DMS 273 treated with DMSO at 0.1 percent for 48 hours (cell line): ENCODE measurements at regions not wholly inside any gene's neighbourhood (a gene's known extent, or its start where the extent isn't known, plus 50 kb on each side); places are given as distances from the start of the nearest gene placed in this dataset.
"Not testable (repeated sequence)": the region's sequence is repeated elsewhere in the genome, so short reads cannot be mapped to it uniquely, and the experiment has no call there.

Experiments used
- DNase-seq: peaks from one replicate; lab custom pipeline; 2025; lab: John Stamatoyannopoulos, UW

GRCh38 chr11:69219991-69220390, 64.3 kb downstream of the SMIM38 start:
- DNase-seq, result no peak

GRCh38 chr11:69220561-69221051, 64.9 kb downstream of the SMIM38 start:
- DNase-seq, result no peak

GRCh38 chr11:69221086-69221485, 65.4 kb downstream of the SMIM38 start:
- no peak for DNase-seq

GRCh38 chr11:69221636-69222035, 65.9 kb downstream of the SMIM38 start:
- not testable (repeated sequence) for DNase-seq

- no peak for DNase-seq
These were observed 66.7 kb upstream of the MYEOV start for GRCh38 chr11:69227271-69227670.

- no peak for DNase-seq
These were observed 64.4 kb upstream of the MYEOV start for GRCh38 chr11:69229511-69229910.

- DNase-seq, result no peak
These were observed 63.0 kb upstream of the MYEOV start for GRCh38 chr11:69230856-69231425.

- no peak for DNase-seq
These were observed 62.4 kb upstream of the MYEOV start for GRCh38 chr11:69231466-69232018.

GRCh38 chr11:69232821-69233743, 60.9 kb upstream of the MYEOV start:
- DNase-seq, result no peak

GRCh38 chr11:69233744-69234570, 60.0 kb upstream of the MYEOV start:
- DNase-seq, result no peak

- no peak for DNase-seq
These were observed 58.9 kb upstream of the MYEOV start for GRCh38 chr11:69234740-69235710.

- no peak for DNase-seq
These were observed 55.2 kb upstream of the MYEOV start for GRCh38 chr11:69238573-69239351.

- no peak for DNase-seq
These were observed 54.3 kb upstream of the MYEOV start for GRCh38 chr11:69239641-69240040.

- no peak for DNase-seq
These were observed 53.5 kb upstream of the MYEOV start for GRCh38 chr11:69240332-69241074.

- DNase-seq, result no peak
These were observed 52.7 kb upstream of the MYEOV start for GRCh38 chr11:69241075-69241740.

GRCh38 chr11:69241844-69242243, 52.1 kb upstream of the MYEOV start:
- DNase-seq, result no peak

- DNase-seq, result peak; percentile 15
These were observed 51.6 kb upstream of the MYEOV start for GRCh38 chr11:69242266-69242920.

- DNase-seq, result no peak
These were observed 50.3 kb upstream of the MYEOV start for GRCh38 chr11:69243496-69244200.
